ENCODE measurements at regions not wholly inside any gene's neighbourhood (a gene's known extent, or its start where the extent isn't known, plus 50 kb on each side); places are given as distances from the start of the nearest gene placed in this dataset.
"Not testable (repeated sequence)": the region's sequence is repeated elsewhere in the genome, so short reads cannot be mapped to it uniquely, and the experiment has no call there.

DNA sequence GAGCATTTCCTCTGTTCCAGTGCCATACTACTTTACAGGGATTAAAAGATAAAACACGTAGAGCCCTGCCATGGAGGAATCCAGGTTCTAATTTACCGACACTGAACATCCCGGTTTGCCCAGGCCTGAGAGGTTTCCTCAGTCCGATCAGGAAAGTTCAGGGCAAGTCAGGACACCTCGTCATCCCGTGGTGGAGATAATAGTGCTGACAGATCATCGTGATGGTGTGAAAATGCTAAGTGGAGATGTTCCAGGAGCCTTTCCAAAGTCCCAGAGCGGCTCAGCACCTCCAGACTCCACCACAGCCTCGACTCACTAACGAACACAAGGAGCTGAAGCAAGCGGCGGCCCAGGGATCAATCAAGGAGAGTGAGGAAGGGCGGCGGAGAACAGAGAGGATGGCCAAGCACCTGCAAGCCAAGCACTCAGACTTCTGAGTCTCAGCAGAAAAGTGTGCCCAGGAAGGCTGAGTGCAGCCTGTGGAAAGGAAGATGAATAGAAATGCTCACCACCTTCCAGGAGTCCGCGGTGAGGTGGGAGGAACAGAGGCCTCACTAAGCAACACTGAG, 103.7 kb upstream of the VWC2 start:
- DNase-seq (ENCODE audit: low spot score), result no peak

DNA sequence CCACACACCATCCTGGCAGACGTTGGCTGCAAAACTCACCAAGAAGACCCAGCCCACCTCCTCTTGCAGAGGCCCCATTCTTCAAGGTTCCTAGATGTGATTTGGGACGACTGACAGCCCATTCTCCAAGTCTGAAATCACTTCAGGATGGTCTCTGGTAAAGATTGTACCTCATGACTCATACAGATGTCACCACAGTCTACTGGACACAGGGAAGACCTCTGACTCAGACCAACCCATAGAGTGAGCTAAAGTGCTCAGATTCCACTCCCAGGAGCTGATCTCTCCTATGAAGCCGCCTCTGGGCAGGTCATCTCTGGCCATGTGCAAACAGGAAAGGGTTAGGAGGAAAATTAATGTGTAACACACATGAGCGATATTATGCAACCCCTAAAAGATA, 102.4 kb upstream of the VWC2 start:
- no peak for DNase-seq (ENCODE audit: low spot score)

DNA sequence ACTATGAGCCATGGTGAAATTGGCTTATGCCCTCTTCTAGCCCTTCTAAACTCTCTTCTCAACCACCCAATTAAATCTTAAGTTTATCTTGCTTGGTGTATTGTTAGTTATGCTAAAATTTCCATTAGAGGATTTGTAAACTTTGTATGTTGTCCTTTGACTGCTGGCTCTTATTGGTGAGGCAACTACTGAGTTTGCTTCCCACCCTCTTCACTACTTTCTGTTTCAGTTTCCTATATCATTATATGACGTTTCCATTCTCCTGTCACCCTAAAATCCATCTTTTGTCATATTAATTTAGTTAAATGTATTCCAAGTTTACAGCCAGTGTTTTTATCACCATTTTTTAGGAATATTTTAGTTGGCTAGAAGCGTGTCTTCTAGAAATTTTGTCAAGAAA, 80.9 kb upstream of the VWC2 start:
- no peak for DNase-seq (ENCODE audit: low spot score)

DNA sequence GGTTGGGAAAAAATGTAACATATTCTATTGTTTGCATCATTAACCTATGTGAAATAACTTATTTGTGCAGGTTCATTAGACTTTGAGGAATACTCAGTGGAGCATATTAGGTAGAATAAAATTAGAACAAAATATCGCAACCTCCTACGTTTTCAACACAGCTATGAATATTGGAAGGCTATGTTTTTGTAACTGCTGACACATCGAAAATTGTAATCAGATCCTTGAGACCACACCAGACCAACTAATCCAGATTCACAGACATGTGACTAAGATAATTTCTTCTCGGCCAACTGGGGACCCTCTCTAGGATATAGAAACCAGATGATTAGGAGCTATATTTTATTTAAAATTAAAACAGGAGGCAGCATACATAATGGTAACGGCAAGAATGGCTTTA, 77.5 kb upstream of the VWC2 start:
- no peak for DNase-seq (ENCODE audit: low spot score)

DNA sequence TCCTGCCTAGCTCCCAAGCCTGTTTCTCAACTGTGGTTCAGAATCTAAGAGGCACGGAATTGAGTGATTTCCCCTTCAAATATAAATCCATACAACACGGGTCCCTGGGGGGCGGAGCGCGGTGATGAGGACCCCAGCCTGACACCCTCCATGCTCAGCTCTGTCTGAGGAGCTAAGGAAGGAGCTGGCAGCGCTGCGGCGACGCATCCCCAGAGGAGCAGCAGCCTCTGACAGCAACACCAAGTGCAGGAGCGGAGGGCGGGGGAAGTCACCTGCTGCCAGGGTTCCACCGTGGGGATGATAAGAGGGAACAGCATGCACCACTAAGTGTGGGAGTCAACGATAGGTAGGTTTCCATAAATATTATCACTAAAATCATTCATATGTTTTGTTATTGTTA, 72.6 kb upstream of the VWC2 start:
- no peak for DNase-seq (ENCODE audit: low spot score)

DNA sequence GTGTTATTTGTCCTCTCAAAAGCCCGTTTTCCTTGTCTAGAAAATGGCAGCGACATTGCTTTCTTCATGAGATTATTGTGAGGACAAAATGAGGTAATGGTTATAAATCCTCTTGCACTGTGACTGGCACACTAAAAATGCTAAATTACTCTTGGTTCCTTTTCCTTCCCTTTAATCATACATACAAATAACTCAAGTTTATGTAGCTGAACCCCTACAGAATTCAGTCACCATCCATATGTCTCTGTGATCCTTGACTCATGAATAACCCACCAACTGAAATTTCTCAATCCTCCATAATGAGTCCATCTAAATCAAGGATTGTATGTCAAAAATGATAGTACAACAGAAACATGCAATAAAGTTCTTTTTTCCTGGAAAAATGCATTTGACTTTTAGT, 71.3 kb upstream of the VWC2 start:
- DNase-seq (ENCODE audit: low spot score), result no peak

DNA sequence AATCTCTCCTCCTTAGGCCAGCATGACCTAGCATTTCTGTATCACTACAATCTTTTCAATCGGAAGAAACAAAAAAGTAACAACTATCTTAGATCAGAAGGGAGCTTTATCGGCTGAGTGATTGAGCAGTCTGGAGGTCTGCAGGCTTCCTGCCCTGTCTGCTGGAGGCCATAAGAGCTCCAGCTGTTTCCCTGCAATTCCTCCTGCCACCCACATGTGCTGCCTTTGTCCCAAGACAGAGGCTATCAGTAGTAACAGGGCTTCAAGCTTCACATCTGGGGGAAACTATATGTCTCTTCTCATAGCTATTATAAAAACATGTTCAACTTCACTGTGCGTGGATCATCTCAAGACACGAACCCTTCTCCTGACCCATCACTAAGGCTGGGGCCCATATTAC, 70.1 kb upstream of the VWC2 start:
- no peak for DNase-seq (ENCODE audit: low spot score)

DNA sequence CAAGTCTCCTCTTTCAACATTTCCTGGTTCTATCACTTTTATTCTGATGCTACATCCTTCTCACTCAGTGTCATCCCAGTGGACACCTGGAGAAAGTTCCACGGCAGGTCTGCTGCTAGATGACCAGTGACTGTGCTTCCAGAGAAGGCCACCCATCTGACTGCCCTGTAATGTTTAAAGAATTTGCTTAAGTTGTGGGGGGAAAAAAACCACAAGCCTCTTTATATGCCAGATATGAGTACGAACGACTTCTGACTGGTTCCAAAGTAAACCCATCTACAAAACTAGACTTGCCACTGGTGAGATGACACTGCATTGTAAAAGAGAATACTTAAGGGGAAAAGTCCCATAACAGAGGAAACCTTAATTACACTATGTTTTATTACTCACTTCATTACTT, 69.6 kb upstream of the VWC2 start:
- no peak for DNase-seq (ENCODE audit: low spot score)

DNA sequence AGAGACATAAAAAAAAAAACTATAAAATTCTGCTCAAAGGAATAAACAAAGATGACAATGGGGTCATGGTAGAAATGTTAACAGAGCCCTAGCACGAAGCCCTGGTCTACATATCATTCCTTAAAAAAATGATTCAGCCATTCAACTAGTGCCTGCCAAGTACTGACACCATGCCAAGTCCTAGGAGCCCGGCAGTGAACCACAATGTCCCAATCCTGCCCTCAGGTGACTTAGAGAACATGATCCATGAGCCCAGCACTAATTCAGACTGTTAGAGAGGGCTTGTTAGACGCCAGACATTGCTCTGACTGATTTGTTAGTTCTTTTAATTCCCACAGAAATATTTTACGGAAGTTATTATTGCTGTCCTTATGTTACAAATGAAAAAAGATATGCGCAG, 67.3 kb upstream of the VWC2 start:
- no peak for DNase-seq (ENCODE audit: low spot score)

DNA sequence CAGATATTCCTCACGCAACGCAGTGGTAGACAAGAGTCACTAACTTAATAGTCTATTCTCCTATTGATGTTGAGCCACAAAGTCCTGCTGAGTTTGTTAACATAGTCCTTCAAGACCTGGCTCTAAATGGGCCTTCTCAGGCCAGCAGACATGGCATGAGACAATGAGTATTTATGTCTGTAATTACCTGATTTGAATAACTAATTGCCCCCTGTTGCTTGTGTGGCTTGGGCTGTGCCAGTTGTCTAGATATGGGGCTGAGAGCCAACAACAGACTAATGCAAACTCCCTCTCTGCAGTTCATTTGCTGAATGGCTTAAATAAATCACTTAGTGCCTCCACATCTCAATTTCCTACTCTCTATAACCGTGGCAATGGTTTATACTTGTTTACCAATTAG, 65.5 kb upstream of the VWC2 start:
- no peak for DNase-seq (ENCODE audit: low spot score)

DNA sequence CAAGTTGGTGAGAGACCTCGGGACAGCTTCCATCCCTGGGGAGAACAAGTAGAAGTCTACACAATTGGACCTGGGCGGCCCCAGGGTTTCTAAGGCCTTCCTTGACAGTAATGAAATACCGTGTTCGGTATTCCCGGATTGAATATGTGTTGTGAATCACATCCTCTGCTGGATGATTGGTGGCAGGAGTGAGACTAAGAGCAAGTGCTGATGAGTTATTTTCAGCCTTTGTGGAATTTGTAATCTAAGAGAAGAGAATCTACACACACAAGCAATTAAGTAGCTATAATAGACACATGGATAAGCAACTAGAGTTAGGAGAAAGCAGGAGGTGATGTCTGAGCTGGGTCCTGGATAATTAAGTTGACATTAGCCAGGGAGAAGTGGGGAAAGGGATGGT, 64.8 kb upstream of the VWC2 start:
- DNase-seq (ENCODE audit: low spot score), result no peak

DNA sequence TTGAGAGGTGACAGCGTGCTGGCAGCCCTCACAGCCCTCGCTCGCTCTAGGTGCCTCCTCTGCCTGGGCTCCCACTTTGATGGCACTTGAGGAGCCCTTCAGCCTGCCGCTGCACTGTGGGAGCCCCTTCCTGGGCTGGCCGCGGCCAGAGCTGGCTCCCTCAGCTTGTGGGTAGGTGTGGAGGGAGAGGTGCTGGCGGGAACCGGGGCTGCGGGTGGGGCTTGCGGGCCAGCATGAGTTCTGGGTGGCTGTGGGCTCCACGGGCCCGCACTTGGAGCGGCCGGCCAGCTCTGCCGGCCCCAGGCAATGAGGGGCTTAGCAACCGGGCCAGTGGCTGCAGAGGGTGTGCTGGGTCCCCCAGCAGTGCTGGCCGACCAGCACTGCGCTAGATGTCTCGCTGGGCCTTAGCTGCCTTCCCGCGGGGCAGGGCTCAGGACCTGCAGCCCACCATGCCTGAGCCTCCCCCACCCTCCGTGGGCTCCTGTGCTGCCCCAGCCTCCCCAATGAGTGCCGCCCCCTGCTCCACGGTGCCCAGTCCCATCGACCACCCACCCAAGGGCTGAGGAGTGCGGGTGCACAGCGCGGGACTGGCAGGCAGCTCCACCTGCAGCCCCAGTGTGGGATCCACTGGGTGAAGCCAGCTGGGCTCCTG, 62.2 kb upstream of the VWC2 start:
- not testable (repeated sequence) for DNase-seq (ENCODE audit: low spot score)

DNA sequence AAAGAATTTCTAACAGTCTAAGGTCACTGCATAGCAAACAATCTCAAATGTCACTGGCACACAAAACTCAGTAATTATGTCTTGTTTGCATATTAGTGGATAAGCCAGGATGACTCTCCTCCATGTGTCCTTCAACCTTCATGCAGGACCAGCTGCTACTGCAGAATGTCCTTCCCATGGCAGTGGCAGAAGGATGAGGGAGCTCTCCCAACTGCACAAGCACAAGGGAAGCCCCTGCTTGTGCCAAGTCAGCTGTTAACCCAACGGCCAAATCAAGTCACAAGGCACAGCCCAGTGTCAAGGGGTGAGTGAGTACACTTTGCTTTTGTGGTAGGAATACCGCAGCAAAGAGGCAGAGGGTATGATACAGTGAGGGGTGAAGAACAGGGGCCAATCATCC, 59.3 kb upstream of the VWC2 start:
- no peak for DNase-seq (ENCODE audit: low spot score)

DNA sequence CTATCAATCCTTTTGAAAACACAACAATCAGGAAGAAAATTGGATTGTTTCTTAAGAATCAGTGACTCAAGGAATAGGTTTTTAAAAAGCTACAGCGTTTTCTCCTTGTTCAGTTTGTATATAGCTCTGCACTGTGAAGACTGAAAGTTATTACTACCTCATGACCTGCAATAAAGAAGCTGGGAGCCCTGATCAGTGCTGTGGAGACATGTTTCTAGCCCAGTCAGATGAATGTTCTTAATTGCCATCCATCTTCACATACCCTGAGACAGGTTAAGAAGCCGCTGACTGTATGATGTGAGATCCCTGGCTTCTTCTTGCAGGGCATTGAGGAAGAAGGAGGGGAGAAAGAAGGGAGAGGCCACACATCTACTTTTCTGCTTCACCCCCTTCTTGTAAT, 58.0 kb upstream of the VWC2 start:
- DNase-seq (ENCODE audit: low spot score), result no peak

DNA sequence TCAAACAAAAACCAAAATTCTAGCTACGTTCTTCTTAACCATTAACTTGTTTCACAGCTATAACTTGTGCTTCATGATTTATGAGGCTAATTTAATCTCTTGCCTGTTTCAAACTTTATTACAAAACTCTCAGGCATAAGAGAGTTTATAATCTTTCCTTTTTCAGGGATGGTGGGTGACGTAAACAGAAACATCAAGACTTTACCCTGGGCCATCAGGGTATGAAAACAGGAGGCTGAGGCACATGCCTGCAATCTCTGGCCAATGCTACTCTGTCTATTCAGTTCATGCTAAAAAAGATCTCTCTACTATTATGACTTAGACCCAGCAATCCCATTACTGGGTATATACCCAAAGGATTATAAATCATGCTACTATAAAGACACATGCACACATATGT, 55.9 kb upstream of the VWC2 start:
- DNase-seq (ENCODE audit: low spot score), result no peak

DNA sequence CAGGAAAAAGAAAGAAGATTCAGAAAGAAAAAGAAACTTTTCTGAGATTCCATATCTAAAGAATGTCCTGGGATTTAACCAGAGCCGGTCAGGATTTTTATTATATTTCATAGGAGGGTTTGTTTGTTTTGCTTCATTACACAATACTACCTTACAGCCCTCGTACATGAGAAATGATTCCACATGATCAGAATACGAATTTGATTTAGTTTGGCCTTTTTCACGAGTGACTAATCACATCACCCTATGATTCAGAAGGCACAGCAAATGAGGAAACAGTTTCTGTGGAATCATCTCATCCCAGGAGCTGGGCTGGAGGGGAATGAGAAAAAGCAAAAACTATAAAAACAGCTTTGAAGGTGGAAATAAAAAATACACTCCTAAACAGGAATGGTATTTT, 54.7 kb upstream of the VWC2 start:
- DNase-seq (ENCODE audit: low spot score), result no peak

DNA sequence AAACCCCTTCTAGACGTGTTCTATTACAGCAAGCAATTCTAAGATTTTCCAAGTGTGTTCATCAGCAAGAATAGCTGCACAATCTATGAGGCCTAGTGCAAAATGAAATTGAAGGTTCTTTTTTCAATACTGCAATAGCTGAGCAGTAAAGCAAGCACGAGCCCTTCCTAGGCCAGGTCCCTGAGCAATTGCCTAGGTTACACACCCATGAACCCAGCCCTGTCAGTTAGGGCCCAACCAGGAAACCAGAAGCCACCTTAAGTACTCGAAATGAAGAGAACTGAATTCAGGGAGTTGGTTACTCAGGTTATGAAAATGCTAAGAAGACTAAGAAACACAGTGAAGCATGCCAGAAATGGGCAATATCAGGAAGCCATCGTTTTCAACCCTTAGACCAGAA, 52.0 kb upstream of the VWC2 start:
- DNase-seq (ENCODE audit: low spot score), result no peak

Measured in D341Med (cell line).